ENCODE measurements at regions not wholly inside any gene's neighbourhood (a gene's known extent, or its start where the extent isn't known, plus 50 kb on each side); places are given as distances from the start of the nearest gene placed in this dataset.

DNA sequence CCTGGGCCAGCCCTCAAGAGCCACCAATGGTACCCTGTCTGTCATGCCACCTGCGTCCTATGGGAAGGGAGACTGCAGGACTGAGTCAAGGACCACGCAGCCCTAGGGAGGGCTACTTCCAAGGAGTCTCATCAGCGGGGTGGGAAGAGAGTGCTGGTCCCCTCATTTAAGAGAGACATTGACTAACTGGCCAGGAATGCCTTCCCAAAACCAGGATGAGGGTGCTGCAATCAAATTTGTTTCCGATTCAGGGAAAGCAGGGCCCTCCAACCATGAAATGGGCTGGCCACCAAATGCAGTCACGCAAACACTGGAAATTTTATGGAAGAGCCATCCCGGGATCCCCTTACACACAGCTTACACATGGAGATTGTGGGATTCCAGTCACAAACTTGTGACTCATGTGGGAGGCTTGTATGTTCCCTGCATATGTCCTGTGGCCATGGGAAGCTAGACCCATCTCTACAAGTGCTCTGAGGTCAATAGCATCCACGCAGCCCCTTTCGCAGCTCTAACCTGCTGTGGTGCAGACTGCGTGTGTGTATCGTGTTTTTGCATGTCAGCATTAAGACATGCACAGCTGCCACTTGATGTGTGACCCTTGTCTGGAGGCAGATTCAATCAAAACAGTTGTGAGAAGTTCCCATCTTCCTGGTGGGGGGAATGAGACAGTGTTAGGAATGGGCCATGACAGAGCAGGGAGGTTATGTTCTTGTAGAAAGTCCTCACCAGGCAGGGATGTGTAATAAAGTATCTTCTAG is 53.0 kb upstream of the CST7 start:
- Mint-ChIP-seq H3K27ac (no peak overlapping the region), H3K36me3 (no peaks in the 10 kb centered on the region), H3K9me3 (no peaks in the 10 kb centered on the region), H3K27me3 (peaks cover 3% of the 10 kb centered on the region), H3K4me1 (ENCODE audit: unreplicated experiment) (no peaks in the 10 kb centered on the region), H3K4me3 (no peak overlapping the region)
- no peak for TF ChIP-seq CTCF (conservative IDR thresholded peaks at IDR 0.05)
- no peak for DNase-seq (ENCODE audit: extremely low spot score, unreplicated experiment)

- DNase-seq (ENCODE audit: extremely low spot score, unreplicated experiment): no peak
- Mint-ChIP-seq H3K4me1 (ENCODE audit: unreplicated experiment) (no peaks in the 10 kb centered on the region), H3K36me3 (no peaks in the 10 kb centered on the region), H3K4me3 (no peak overlapping the region), H3K9me3 (no peaks in the 10 kb centered on the region), H3K27ac (no peak overlapping the region), H3K27me3 (no peaks in the 10 kb centered on the region)
- no peak for TF ChIP-seq CTCF (conservative IDR thresholded peaks at IDR 0.05)
Observed at GRCh38 chr20:24896984-24897383, 52.1 kb upstream of the CST7 start.

DNA sequence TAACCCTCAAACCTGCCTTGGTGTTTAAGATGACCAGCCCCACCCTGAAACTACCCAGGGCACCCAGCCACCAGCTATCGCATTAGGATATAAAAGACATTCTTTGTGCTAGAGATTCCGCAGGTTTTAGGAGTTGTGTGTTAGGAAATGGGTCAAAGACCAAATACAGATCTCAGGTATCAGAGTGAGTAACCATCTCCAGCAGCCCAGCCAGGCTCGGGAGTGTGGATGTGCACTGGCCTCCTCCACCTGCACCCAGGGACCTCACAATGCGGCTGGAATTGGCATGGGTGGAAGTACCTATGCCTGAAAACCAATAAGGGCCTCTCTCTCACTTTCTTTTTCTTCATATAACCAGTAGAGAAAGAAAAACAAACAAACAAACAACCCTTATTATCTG is 51.1 kb upstream of the CST7 start:
- no peaks in the 10 kb centered on the region for H3K9me3 Mint-ChIP-seq

GRCh38 chr20:24899153-24899552 is 49.9 kb upstream of the CST7 start:
- H3K27ac Mint-ChIP-seq: no peak overlapping the region
- no peaks in the 10 kb centered on the region for H3K27me3 Mint-ChIP-seq
- no peak for TF ChIP-seq CTCF (conservative IDR thresholded peaks at IDR 0.05)
- no peak overlapping the region for H3K4me3 Mint-ChIP-seq
- no peaks in the 10 kb centered on the region for H3K9me3 Mint-ChIP-seq
- no peak for DNase-seq (ENCODE audit: extremely low spot score, unreplicated experiment)
- no peaks in the 10 kb centered on the region for H3K4me1 Mint-ChIP-seq (ENCODE audit: unreplicated experiment)
- H3K36me3 Mint-ChIP-seq: no peaks in the 10 kb centered on the region

More for the DNA sequence above, 51.1 kb upstream of the CST7 start:
- Mint-ChIP-seq H3K36me3 (no peaks in the 10 kb centered on the region), H3K4me3 (no peak overlapping the region), H3K4me1 (ENCODE audit: unreplicated experiment) (no peaks in the 10 kb centered on the region), H3K27ac (no peak overlapping the region), H3K27me3 (no peaks in the 10 kb centered on the region)
- DNase-seq (ENCODE audit: extremely low spot score, unreplicated experiment): no peak
- TF ChIP-seq CTCF (conservative IDR thresholded peaks at IDR 0.05): no peak
